SK-N-SH (cell line): ENCODE measurements at regions not wholly inside any gene's neighbourhood (a gene's known extent, or its start where the extent isn't known, plus 50 kb on each side); places are given as distances from the start of the nearest gene placed in this dataset.

ENCODE experiments used
- EP300 ChIP-seq, 2 experiments: IDR thresholded peaks; 2 replicates each; pipeline versions ENCODE4 v1.4.0 to v1.6.1; 2012; ENCODE audit warnings: borderline replicate concordance in 1 of 2, low read depth in 1 of 2, low read length in 1 of 2
- POLR2AphosphoS5 ChIP-seq: IDR thresholded peaks from 2 replicates; pipeline ENCODE4 v1.6.1; 2012; ENCODE audit warnings: low read depth, low read length
- RCOR1 ChIP-seq: fragments of 150-350 bp; IDR thresholded peaks from 2 replicates; pipeline ENCODE4 v1.6.1; 2017; ENCODE audit warnings: antibody characterized with exemption, low read length
- TF ChIP-seq, protein P1 (sequence below): fragments of 200-600 bp; sonication (generic); IDR thresholded peaks from 2 replicates; pipeline ENCODE4 v1.6.1; 2017; ENCODE audit warnings: antibody characterized with exemption, mild to moderate bottlenecking, moderate library complexity

DNA sequence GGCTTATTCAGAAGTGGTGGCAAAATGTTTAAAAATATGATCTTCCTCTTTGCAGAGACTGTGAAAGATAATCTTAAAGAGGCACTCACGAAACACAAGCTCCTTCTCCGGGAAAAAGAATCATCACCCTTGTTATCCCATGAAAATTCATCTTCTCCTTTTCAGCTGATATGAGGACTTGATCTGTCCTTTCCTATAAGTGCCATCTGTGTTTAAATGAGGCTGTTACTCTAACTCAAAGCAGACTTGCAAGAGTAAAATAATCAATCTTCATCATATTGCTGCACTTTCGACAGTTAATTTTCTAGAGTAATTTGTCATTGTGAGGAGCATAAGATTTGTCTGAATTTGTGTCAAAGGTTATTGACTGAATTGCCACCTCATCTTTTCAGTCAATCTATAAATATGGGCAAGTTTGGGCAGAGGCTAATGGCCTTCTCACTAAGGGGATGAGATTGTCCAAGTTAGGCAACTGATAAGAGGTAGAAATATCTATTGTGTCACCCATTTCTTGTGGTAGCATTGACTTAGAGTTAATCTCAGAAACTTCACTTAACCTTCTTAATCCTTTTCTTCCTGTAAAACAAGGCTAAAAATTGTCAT is 452.9 kb downstream of the GRXCR1 start:
- TF ChIP-seq EP300 (IDR thresholded peaks at IDR 0.05; ENCODE audit: borderline replicate concordance in 1 of 2, low read depth in 1 of 2, low read length in 1 of 2) (no peak), POLR2AphosphoS5 (no peak), RCOR1 (no peak)
- TF ChIP-seq, protein P1, sequence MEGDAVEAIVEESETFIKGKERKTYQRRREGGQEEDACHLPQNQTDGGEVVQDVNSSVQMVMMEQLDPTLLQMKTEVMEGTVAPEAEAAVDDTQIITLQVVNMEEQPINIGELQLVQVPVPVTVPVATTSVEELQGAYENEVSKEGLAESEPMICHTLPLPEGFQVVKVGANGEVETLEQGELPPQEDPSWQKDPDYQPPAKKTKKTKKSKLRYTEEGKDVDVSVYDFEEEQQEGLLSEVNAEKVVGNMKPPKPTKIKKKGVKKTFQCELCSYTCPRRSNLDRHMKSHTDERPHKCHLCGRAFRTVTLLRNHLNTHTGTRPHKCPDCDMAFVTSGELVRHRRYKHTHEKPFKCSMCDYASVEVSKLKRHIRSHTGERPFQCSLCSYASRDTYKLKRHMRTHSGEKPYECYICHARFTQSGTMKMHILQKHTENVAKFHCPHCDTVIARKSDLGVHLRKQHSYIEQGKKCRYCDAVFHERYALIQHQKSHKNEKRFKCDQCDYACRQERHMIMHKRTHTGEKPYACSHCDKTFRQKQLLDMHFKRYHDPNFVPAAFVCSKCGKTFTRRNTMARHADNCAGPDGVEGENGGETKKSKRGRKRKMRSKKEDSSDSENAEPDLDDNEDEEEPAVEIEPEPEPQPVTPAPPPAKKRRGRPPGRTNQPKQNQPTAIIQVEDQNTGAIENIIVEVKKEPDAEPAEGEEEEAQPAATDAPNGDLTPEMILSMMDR: no peak
